SK-N-SH (cell line): ENCODE measurements at regions not wholly inside any gene's neighbourhood (a gene's known extent, or its start where the extent isn't known, plus 50 kb on each side); places are given as distances from the start of the nearest gene placed in this dataset.

Experiments used
- CTCF ChIA-PET: fragments of 300-600, 350-600 bp; formaldehyde crosslinking; extraction: SDS; loops from one replicate; lab custom pipeline; 2021; lab: Yijun Ruan, JAX
- POLR2A ChIA-PET: fragments of 350-600 bp; sonication (Branson Sonifier 250); formaldehyde crosslinking; extraction: SDS; loops from one replicate; lab custom pipeline; 2020; ENCODE audit warnings: antibody characterized with exemption, inconsistent platforms; lab: Yijun Ruan, JAX
- DNase-seq: peaks from one replicate; pipeline ENCODE4 v3.0.0; 2012
- H2AFZ ChIP-seq: fragments of 200-600 bp; sonication (generic); 2 replicates; pipeline ENCODE4 v1.8.1; 2016; ENCODE audit warnings: antibody characterized with exemption, mild to moderate bottlenecking, low read depth
- H3F3A ChIP-seq: fragments of 200-600 bp; sonication (generic); replicated peaks from 2 replicates; pipeline ENCODE3; 2016; ENCODE audit warnings: antibody characterized with exemption, mild to moderate bottlenecking; ENCODE audit not compliant: insufficient read depth
- H3K27ac ChIP-seq, 2 experiments: fragments of 200-500 bp in 1 of 2; fragments of 200-600 bp in 1 of 2; sonication (Bioruptor generic) in 1 of 2; sonication (generic), shearing (Covaris generic) in 1 of 2; 2 replicates each; pipeline versions ENCODE4 v1.5.1 to v1.6.1; 2014 to 2016; ENCODE audit warnings: low read depth in 2 of 2, inconsistent platforms in 1 of 2, low read length in 1 of 2, mild to moderate bottlenecking in 1 of 2, mixed read lengths in 1 of 2
- H3K27me3 ChIP-seq: fragments of 200-600 bp; sonication (generic), shearing (Covaris generic); 2 replicates; pipeline ENCODE4 v1.6.1; 2016; ENCODE audit warnings: mixed run types; ENCODE audit not compliant: insufficient read depth
- H3K36me3 ChIP-seq, 2 experiments: fragments of 200-500 bp in 1 of 2; fragments of 200-600 bp in 1 of 2; sonication (Bioruptor generic) in 1 of 2; sonication (generic) in 1 of 2; replicated peaks in 1 of 2; 2 replicates each; pipeline versions ENCODE3 to v1.5.1; 2014 to 2016; ENCODE audit warnings: low read length in 1 of 2, mild to moderate bottlenecking in 1 of 2; ENCODE audit not compliant: insufficient read depth in 2 of 2, control insufficient read depth in 1 of 2
- H3K4me1 ChIP-seq, 2 experiments: fragments of 200-500 bp in 1 of 2; fragments of 200-600 bp in 1 of 2; sonication (Bioruptor generic) in 1 of 2; sonication (generic), shearing (Covaris generic) in 1 of 2; 2 replicates each; pipeline versions ENCODE4 v1.5.1 to v1.6.1; 2014 to 2016; ENCODE audit warnings: low read depth in 1 of 2, low read length in 1 of 2, mixed run types in 1 of 2; ENCODE audit not compliant: insufficient read depth in 2 of 2, control insufficient read depth in 1 of 2
- H3K4me2 ChIP-seq: fragments of 200-600 bp; sonication (generic), shearing (Covaris generic); 2 replicates; pipeline ENCODE4 v1.6.1; 2017; ENCODE audit warnings: mixed run types
- H3K4me3 ChIP-seq, 2 experiments: fragments of 200-500 bp in 1 of 2; fragments of 200-600 bp in 1 of 2; sonication (Bioruptor generic) in 1 of 2; sonication (generic), shearing (Covaris generic) in 1 of 2; 2 replicates each; pipeline versions ENCODE4 v1.5.1 to v1.8.1; 2014 to 2016; ENCODE audit warnings: low read depth in 2 of 2, inconsistent platforms in 1 of 2, low read length in 1 of 2, mild to moderate bottlenecking in 1 of 2, mixed read lengths in 1 of 2, moderate library complexity in 1 of 2
- H3K79me2 ChIP-seq: fragments of 200-600 bp; sonication (generic); 2 replicates; pipeline ENCODE4 v1.8.1; 2017; ENCODE audit warnings: mild to moderate bottlenecking; ENCODE audit not compliant: insufficient read depth
- H3K9ac ChIP-seq: fragments of 200-600 bp; sonication (generic); 2 replicates; pipeline ENCODE4 v1.6.1; 2017; ENCODE audit warnings: mixed run types
- H3K9me2 ChIP-seq: fragments of 200-600 bp; sonication (generic); 2 replicates; pipeline ENCODE4 v1.6.1; 2017; ENCODE audit warnings: mixed run types
- H3K9me3 ChIP-seq: fragments of 200-600 bp; sonication (generic); 2 replicates; pipeline ENCODE4 v1.6.1; 2017; ENCODE audit warnings: mixed run types, mild to moderate bottlenecking, moderate library complexity
- H4K20me1 ChIP-seq: fragments of 200-600 bp; sonication (generic); 2 replicates; pipeline ENCODE4 v1.6.1; 2017; ENCODE audit warnings: mild to moderate bottlenecking, mixed run types; ENCODE audit not compliant: insufficient read depth
- CHD2 ChIP-seq: fragments of 150-350 bp; IDR thresholded peaks from 2 replicates; pipeline ENCODE4 v1.6.1; 2018; ENCODE audit warnings: low read length; ENCODE audit not compliant: partially characterized antibody
- ELF1 ChIP-seq: IDR thresholded peaks from 2 replicates; pipeline ENCODE4 v1.4.0; 2012
- FOSL2 ChIP-seq: IDR thresholded peaks from 2 replicates; pipeline ENCODE4 v1.4.0; 2012; ENCODE audit warnings: low read depth, mild to moderate bottlenecking, moderate library complexity, borderline replicate concordance
- FOXM1 ChIP-seq: IDR thresholded peaks from 2 replicates; pipeline ENCODE4 v1.4.0; 2012; ENCODE audit warnings: low read depth, mild to moderate bottlenecking
- GABPA ChIP-seq: IDR thresholded peaks from 2 replicates; pipeline ENCODE4 v1.4.0; 2012; ENCODE audit warnings: low read depth, mild to moderate bottlenecking
- GATA2 ChIP-seq: sonication (generic); formaldehyde crosslinking; IDR thresholded peaks from 2 replicates; pipeline ENCODE4 v1.5.0; 2020; ENCODE audit warnings: mild to moderate bottlenecking, missing genetic modification reagents
- MAX ChIP-seq: IDR thresholded peaks from 2 replicates; pipeline ENCODE4 v1.4.0; 2012; ENCODE audit warnings: low read depth
- NFIC ChIP-seq: IDR thresholded peaks from 2 replicates; pipeline ENCODE4 v1.4.0; 2012; ENCODE audit warnings: borderline replicate concordance
- RAD21 ChIP-seq: IDR thresholded peaks from 2 replicates; pipeline ENCODE4 v1.6.1; 2012; ENCODE audit warnings: mild to moderate bottlenecking, low read length
- REST ChIP-seq: IDR thresholded peaks from 2 replicates; pipeline ENCODE4 v1.6.1; 2012; ENCODE audit warnings: mild to moderate bottlenecking, low read depth, low read length, moderate library complexity
- RFX5 ChIP-seq: IDR thresholded peaks from 2 replicates; pipeline ENCODE4 v1.6.1; 2012; ENCODE audit warnings: mild to moderate bottlenecking, improper control_type of control experiment, low read length
- SMC3 ChIP-seq: IDR thresholded peaks from 2 replicates; pipeline ENCODE4 v1.6.1; 2012; ENCODE audit warnings: low read depth, low read length, improper control_type of control experiment
- TAF1 ChIP-seq: IDR thresholded peaks from 2 replicates; pipeline ENCODE4 v1.6.1; 2012; ENCODE audit warnings: low read depth, mild to moderate bottlenecking, low read length, moderate library complexity, borderline replicate concordance
- TEAD4 ChIP-seq: IDR thresholded peaks from 2 replicates; pipeline ENCODE4 v1.4.0; 2012; ENCODE audit warnings: mild to moderate bottlenecking, borderline replicate concordance; ENCODE audit not compliant: insufficient read depth
- USF2 ChIP-seq: fragments of 150-350 bp; IDR thresholded peaks from 2 replicates; pipeline ENCODE4 v1.6.1; 2017; ENCODE audit warnings: antibody characterized with exemption, low read length, low read depth, borderline replicate concordance
- ZBTB33 ChIP-seq: IDR thresholded peaks from 2 replicates; pipeline ENCODE4 v1.4.0; 2012; ENCODE audit warnings: low read depth, borderline replicate concordance
- WGBS: methylation state at CpG from one replicate; pipeline ENCODE4 v1.1.6; 2017; ENCODE audit warnings: low lambda C conversion rate; 5-methylcytosine and 5-hydroxymethylcytosine counted together
- TF ChIP-seq, protein P1 (sequence below): IDR thresholded peaks from 2 replicates; pipeline ENCODE4; 2012
- TF ChIP-seq, protein P2 (sequence below): fragments of 150-350 bp; IDR thresholded peaks from 2 replicates; pipeline ENCODE4 v1.6.1; 2016; ENCODE audit warnings: mild to moderate bottlenecking, low read depth, low read length

DNA sequence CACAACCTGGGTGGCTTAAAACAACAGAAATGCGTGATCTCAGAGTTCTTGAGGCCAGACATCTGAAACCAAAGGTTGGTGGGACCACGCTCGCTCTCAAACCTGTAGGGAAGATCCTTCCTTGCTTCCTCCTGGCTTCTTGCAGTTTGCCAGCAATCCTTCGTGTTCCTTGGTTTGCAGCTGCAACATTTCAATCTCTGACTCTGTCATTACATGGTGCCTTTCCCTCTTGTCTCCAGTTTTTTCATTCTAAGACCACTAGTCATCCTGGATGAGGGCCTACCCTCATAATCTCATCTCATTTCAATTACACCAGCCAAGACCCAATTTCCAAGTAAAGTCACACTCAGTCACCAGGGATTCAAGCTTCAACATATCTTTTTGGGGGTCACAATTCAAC is 388.0 kb downstream of the GPM6A start:
- Histone ChIP-seq H4K20me1 (no peaks in the 10 kb centered on the region), H3K9ac (no peak overlapping the region), H3K4me3 (no peak overlapping the region)
- TF ChIP-seq USF2, result no peak
- no peak for TF ChIP-seq NFIC
- no peak for TF ChIP-seq ELF1
- TF ChIP-seq GATA2 (CRISPR knock-in tag), result no peak
- no peak for TF ChIP-seq TAF1
- TF ChIP-seq, protein P1, sequence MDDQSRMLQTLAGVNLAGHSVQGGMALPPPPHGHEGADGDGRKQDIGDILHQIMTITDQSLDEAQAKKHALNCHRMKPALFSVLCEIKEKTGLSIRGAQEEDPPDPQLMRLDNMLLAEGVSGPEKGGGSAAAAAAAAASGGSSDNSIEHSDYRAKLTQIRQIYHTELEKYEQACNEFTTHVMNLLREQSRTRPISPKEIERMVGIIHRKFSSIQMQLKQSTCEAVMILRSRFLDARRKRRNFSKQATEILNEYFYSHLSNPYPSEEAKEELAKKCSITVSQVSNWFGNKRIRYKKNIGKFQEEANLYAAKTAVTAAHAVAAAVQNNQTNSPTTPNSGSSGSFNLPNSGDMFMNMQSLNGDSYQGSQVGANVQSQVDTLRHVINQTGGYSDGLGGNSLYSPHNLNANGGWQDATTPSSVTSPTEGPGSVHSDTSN, result no peak
- TF ChIP-seq CHD2, result no peak
- TF ChIP-seq REST, result no peak
- TF ChIP-seq, all 33 proteins: peak for 0
- CTCF ChIA-PET, result interaction anchor here (1.0 to 1.3 kb wide), 2 partner anchors 11 to 15 kb away, joined by 3 to 5 read pairs; no protein-coding TSS in a partner anchor
- POLR2A ChIA-PET, result no interaction called here
- Histone ChIP-seq H3K79me2 (no peaks in the 10 kb centered on the region), H3K9me3 (no peaks in the 10 kb centered on the region), H3K4me1 (peaks cover 0 to 11% of the 10 kb centered on the region in 2 experiments; a peak in 2 of 4 replicates), H3K27me3 (no peaks in the 10 kb centered on the region), H3K27ac (no peak overlapping the region), H3K9me2 (no peaks in the 10 kb centered on the region), H3K36me3 (no peaks in the 10 kb centered on the region), H3K4me2 (no peak overlapping the region), H3F3A (peaks cover 12% of the 10 kb centered on the region), H2AFZ (peak overlapping the region; percentile 25; the same call in 1 of the 2 replicates)
- WGBS, result 39% methylated on average over 4 of the region's 4 CpGs
- no peak for DNase-seq

DNA sequence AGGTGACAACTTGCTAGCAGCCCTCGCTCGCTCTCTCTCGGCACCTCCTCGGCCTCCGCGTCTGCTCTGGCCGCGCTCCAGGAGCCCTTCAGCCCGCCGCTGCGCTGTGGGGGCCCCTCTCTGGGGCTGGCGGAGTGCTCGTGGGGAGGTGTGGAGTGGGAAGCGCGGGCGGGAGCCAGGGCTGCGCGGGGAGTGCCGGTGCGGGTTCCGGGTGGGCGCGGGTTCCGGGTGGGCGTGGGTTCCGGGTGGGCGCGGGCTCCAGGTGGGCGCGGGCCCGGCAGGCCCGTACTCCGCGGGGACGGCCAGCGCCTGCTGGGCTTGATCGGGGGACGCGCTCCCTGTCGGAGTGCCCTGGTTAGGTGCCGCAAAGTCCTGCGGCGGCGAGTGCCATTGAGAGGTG is 384.3 kb downstream of the GPM6A start:
- ChIA-PET POLR2A (no interaction called here), CTCF (no interaction called here)
- WGBS, result 85% methylated on average over 32 of the region's 44 CpGs
- Histone ChIP-seq H4K20me1 (no peaks in the 10 kb centered on the region), H3K9me3 (no peaks in the 10 kb centered on the region), H3K9me2 (no peaks in the 10 kb centered on the region), H3K4me1 (peaks cover 0 to under 1% of the 10 kb centered on the region in 2 experiments; a peak in 1 of 4 replicates), H3F3A (peaks cover 1% of the 10 kb centered on the region), H3K27me3 (no peaks in the 10 kb centered on the region), H2AFZ (no peak overlapping the region), H3K79me2 (no peaks in the 10 kb centered on the region), H3K36me3 (no peaks in the 10 kb centered on the region), H3K4me3 (no peak overlapping the region), H3K4me2 (no peak overlapping the region), H3K27ac (no peak overlapping the region), H3K9ac (no peak overlapping the region)
- DNase-seq, result peak; percentile 4
- TF ChIP-seq FOXM1 (no peak), FOSL2 (no peak), MAX (no peak), TAF1 (no peak), SMC3 (no peak), RFX5 (no peak), TEAD4 (no peak), GABPA (no peak), RAD21 (no peak), ZBTB33 (no peak)
- TF ChIP-seq, protein P2, sequence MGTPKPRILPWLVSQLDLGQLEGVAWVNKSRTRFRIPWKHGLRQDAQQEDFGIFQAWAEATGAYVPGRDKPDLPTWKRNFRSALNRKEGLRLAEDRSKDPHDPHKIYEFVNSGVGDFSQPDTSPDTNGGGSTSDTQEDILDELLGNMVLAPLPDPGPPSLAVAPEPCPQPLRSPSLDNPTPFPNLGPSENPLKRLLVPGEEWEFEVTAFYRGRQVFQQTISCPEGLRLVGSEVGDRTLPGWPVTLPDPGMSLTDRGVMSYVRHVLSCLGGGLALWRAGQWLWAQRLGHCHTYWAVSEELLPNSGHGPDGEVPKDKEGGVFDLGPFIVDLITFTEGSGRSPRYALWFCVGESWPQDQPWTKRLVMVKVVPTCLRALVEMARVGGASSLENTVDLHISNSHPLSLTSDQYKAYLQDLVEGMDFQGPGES, result no peak
- TF ChIP-seq, protein P1, result no peak
